H1 (cell line): ENCODE measurements at regions not wholly inside any gene's neighbourhood (a gene's known extent, or its start where the extent isn't known, plus 50 kb on each side); places are given as distances from the start of the nearest gene placed in this dataset.

Experiments
- CTCF ChIA-PET: fragments of 300-600 bp; sonication (Branson Sonifier 250); formaldehyde crosslinking; loops from one replicate; lab custom pipeline; 2021; ENCODE audit not compliant: partially characterized antibody; lab: Charles Lee
- POLR2A ChIA-PET: fragments of 300-600 bp; sonication (Branson Sonifier 250); formaldehyde crosslinking; loops from one replicate; lab custom pipeline; 2021; ENCODE audit warnings: inconsistent platforms; ENCODE audit not compliant: partially characterized antibody; lab: Charles Lee
- DNase-seq, 2 experiments: peaks; one replicate each; pipeline versions ENCODE4 v3.0.0 to v3.0.0-alpha.2; 2010 to 2022; ENCODE audit warnings: low spot score in 2 of 2, low read depth in 1 of 2, mixed read lengths in 1 of 2
- FAIRE-seq: peaks from 2 replicates; lab custom pipeline; 2011; peaks lifted over from hg19 to GRCh38; lab: Jason Lieb, UNC
- H2AFZ ChIP-seq: 2 replicates; pipeline ENCODE4 v1.8.1; 2012; ENCODE audit warnings: low read length, inconsistent platforms
- H2AK5ac ChIP-seq: 2 replicates; pipeline ENCODE4 v1.6.1; 2013; ENCODE audit warnings: low read depth, low read length
- H2BK120ac ChIP-seq: replicated peaks from 2 replicates; pipeline ENCODE3; 2013; ENCODE audit warnings: low read depth, low read length, inconsistent platforms
- H2BK12ac ChIP-seq: 2 replicates; pipeline ENCODE4 v1.6.1; 2013; ENCODE audit warnings: low read depth, low read length
- H2BK15ac ChIP-seq: 2 replicates; pipeline ENCODE4 v1.6.1; 2013; ENCODE audit warnings: low read length
- H2BK20ac ChIP-seq: 2 replicates; pipeline ENCODE4 v1.6.1; 2013; ENCODE audit warnings: low read length
- H2BK5ac ChIP-seq: 2 replicates; pipeline ENCODE4 v1.6.1; 2013; ENCODE audit warnings: low read depth, low read length
- H3K14ac ChIP-seq: 2 replicates; pipeline ENCODE4 v1.6.1; 2013; ENCODE audit warnings: inconsistent platforms; ENCODE audit not compliant: insufficient read length
- H3K18ac ChIP-seq: 2 replicates; pipeline ENCODE4 v1.6.1; 2013; ENCODE audit warnings: low read length; ENCODE audit errors: extremely low read depth
- H3K23ac ChIP-seq: 2 replicates; pipeline ENCODE4 v1.6.1; 2013; ENCODE audit warnings: inconsistent platforms; ENCODE audit not compliant: insufficient read length
- H3K23me2 ChIP-seq: 2 replicates; pipeline ENCODE4 v1.6.1; 2013; ENCODE audit warnings: low read depth, low read length
- H3K27ac ChIP-seq: 2 replicates; pipeline ENCODE4 v1.6.1; 2011; ENCODE audit warnings: low read depth, low read length, inconsistent platforms
- H3K27me3 ChIP-seq, 4 experiments: replicated peaks in 1 of 4; 1 replicate in 1 of 4; 2 replicates in 3 of 4; pipeline versions ENCODE4 v1.6.1 to v1.8.1; 2011 to 2013; ENCODE audit warnings: low read length in 3 of 4, mild to moderate bottlenecking in 3 of 4, inconsistent platforms in 2 of 4, mixed read lengths in 2 of 4, moderate library complexity in 1 of 4; ENCODE audit not compliant: control insufficient read depth in 3 of 4, insufficient read depth in 3 of 4; ENCODE audit errors: extremely low read depth in 1 of 4
- H3K36me3 ChIP-seq, 4 experiments: 2 replicates each; pipeline versions ENCODE4 v1.6.1 to v1.8.1; 2011 to 2013; ENCODE audit warnings: mild to moderate bottlenecking in 4 of 4, low read length in 3 of 4, moderate library complexity in 2 of 4, control low read depth in 1 of 4, inconsistent platforms in 1 of 4; ENCODE audit not compliant: insufficient read depth in 4 of 4, control insufficient read depth in 2 of 4
- H3K4ac ChIP-seq: replicated peaks from 2 replicates; pipeline ENCODE3; 2013; ENCODE audit warnings: low read length, low read depth, mixed read lengths, inconsistent platforms; ENCODE audit not compliant: insufficient read length
- H3K4me1 ChIP-seq, 4 experiments: replicated peaks in 1 of 4; 1 replicate in 1 of 4; 2 replicates in 3 of 4; pipeline versions ENCODE4 v1.6.1 to v1.8.1; 2011 to 2013; ENCODE audit warnings: low read length in 3 of 4, inconsistent platforms in 2 of 4, mixed read lengths in 1 of 4; ENCODE audit not compliant: insufficient read depth in 4 of 4, control insufficient read depth in 3 of 4
- H3K4me2 ChIP-seq, 2 experiments: 2 replicates each; pipeline versions ENCODE4 v1.6.1 to v1.8.1; 2011 to 2013; ENCODE audit warnings: low read depth in 2 of 2, low read length in 2 of 2, control low read depth in 1 of 2, inconsistent platforms in 1 of 2, mild to moderate bottlenecking in 1 of 2; ENCODE audit not compliant: insufficient read depth in 1 of 2
- H3K4me3 ChIP-seq, 4 experiments: fragments of 200-600, 300-600 bp in 1 of 4; sonication (generic), shearing (Covaris generic), sonication (Bioruptor Twin) in 1 of 4; 2 replicates each; pipeline versions ENCODE4 v1.5.1 to v1.8.1; 2011 to 2016; ENCODE audit warnings: low read length in 4 of 4, low read depth in 3 of 4, control low read depth in 2 of 4, inconsistent platforms in 2 of 4, mild to moderate bottlenecking in 2 of 4, mixed read lengths in 1 of 4, moderate library complexity in 1 of 4; ENCODE audit not compliant: insufficient read depth in 2 of 4; ENCODE audit errors: extremely low read depth in 1 of 4
- H3K56ac ChIP-seq: replicated peaks from 2 replicates; pipeline ENCODE3; 2013; ENCODE audit warnings: low read depth, mild to moderate bottlenecking, mixed read lengths, low read length, inconsistent platforms; ENCODE audit not compliant: insufficient read length
- H3K79me1 ChIP-seq: 2 replicates; pipeline ENCODE4 v1.6.1; 2013; ENCODE audit warnings: low read depth, low read length, control low read depth
- H3K79me2 ChIP-seq, 2 experiments: 2 replicates each; pipeline versions ENCODE4 v1.6.1 to v1.8.1; 2012 to 2013; ENCODE audit warnings: low read length in 2 of 2, mild to moderate bottlenecking in 2 of 2, inconsistent platforms in 1 of 2; ENCODE audit not compliant: insufficient read depth in 2 of 2, control insufficient read depth in 1 of 2
- H3K9ac ChIP-seq, 4 experiments: replicated peaks in 1 of 4; 1 replicate in 1 of 4; 2 replicates in 3 of 4; pipeline versions ENCODE4 v1.6.1 to v1.8.1; 2011 to 2013; ENCODE audit warnings: low read depth in 3 of 4, low read length in 3 of 4, control low read depth in 2 of 4, mild to moderate bottlenecking in 2 of 4, moderate library complexity in 2 of 4, inconsistent platforms in 1 of 4; ENCODE audit errors: extremely low read depth in 1 of 4
- H3K9me3 ChIP-seq, 2 experiments: 2 replicates each; pipeline versions ENCODE4 v1.6.1 to v1.8.1; 2012 to 2013; ENCODE audit warnings: mild to moderate bottlenecking in 2 of 2, moderate library complexity in 2 of 2, control low read depth in 1 of 2, inconsistent platforms in 1 of 2, low read depth in 1 of 2, low read length in 1 of 2, mixed read lengths in 1 of 2; ENCODE audit not compliant: insufficient read depth in 2 of 2
- H4K20me1 ChIP-seq, 2 experiments: replicated peaks in 1 of 2; 2 replicates each; pipeline versions ENCODE3 to v1.8.1; 2011 to 2013; ENCODE audit warnings: inconsistent platforms in 2 of 2, low read length in 2 of 2, mild to moderate bottlenecking in 1 of 2; ENCODE audit not compliant: insufficient read depth in 2 of 2, control insufficient read depth in 1 of 2
- H4K5ac ChIP-seq: 2 replicates; pipeline ENCODE4 v1.6.1; 2013; ENCODE audit warnings: low read length, low read depth, mixed read lengths, inconsistent platforms; ENCODE audit not compliant: insufficient read length
- H4K8ac ChIP-seq: 2 replicates; pipeline ENCODE4 v1.8.0; 2013; ENCODE audit warnings: mild to moderate bottlenecking, moderate library complexity, low read length, inconsistent platforms; ENCODE audit not compliant: insufficient read depth; ENCODE audit errors: extremely low read depth
- H4K91ac ChIP-seq: replicated peaks from 2 replicates; pipeline ENCODE3; 2013; ENCODE audit warnings: low read length, mixed read lengths, inconsistent platforms; ENCODE audit not compliant: insufficient read length
- CBX5 ChIP-seq: fragments of 300-800, 300-1000 bp; sonication (generic); IDR thresholded peaks from 2 replicates; pipeline ENCODE4 v1.7.1; 2016; ENCODE audit warnings: antibody characterized with exemption, low read length, low read depth
- CTCF ChIP-seq, 3 experiments: IDR thresholded peaks; 1 replicate in 2 of 3; 2 replicates in 1 of 3; pipeline versions ENCODE4 v1.5.1 to v1.6.1; 2011; ENCODE audit warnings: low read length in 3 of 3, mild to moderate bottlenecking in 3 of 3, inconsistent platforms in 2 of 3, low read depth in 1 of 3, moderate library complexity in 1 of 3; ENCODE audit not compliant: insufficient read depth in 1 of 3; ENCODE audit errors: control extremely low read depth in 1 of 3
- EGR1 ChIP-seq: IDR thresholded peaks from 2 replicates; pipeline ENCODE4 v1.6.1; 2011; ENCODE audit warnings: low read depth, low read length, borderline replicate concordance
- POU5F1 ChIP-seq: IDR thresholded peaks from 2 replicates; pipeline ENCODE4 v1.6.1; 2011; ENCODE audit warnings: low read depth, mild to moderate bottlenecking, low read length, moderate library complexity
- SP1 ChIP-seq: IDR thresholded peaks from 2 replicates; pipeline ENCODE4 v1.6.1; 2011; ENCODE audit warnings: low read depth, low read length
- ZNF274 ChIP-seq: IDR thresholded peaks from 2 replicates; pipeline ENCODE4 v1.7.0; 2012; ENCODE audit warnings: low read length, borderline replicate concordance; ENCODE audit errors: extremely low read depth
- WGBS, 2 experiments: shearing (Covaris generic) in 1 of 2; methylation state at CpG; one replicate each; pipeline versions ENCODE4 v1.1.6 to v1.1.7; 2013 to 2015; ENCODE audit warnings: low lambda C conversion rate in 2 of 2, mixed read lengths in 2 of 2, inconsistent platforms in 1 of 2, low coverage in 1 of 2, missing lambda C conversion rate in 1 of 2; ENCODE audit not compliant: insufficient replicate concordance in 2 of 2, insufficient coverage in 1 of 2, insufficient read length in 1 of 2; ENCODE audit errors: extremely low coverage in 1 of 2, missing lambda C conversion rate in 1 of 2; 5-methylcytosine and 5-hydroxymethylcytosine counted together
- TF ChIP-seq, protein P1 (sequence below): IDR thresholded peaks from 2 replicates; pipeline ENCODE4 v1.6.1; 2011; ENCODE audit warnings: low read depth, mild to moderate bottlenecking, low read length; ENCODE audit not compliant: insufficient read depth

GRCh38 chr21:35587841-35588380, 472.4 kb downstream of the SETD4 start:
- POLR2A ChIA-PET, result no interaction called here
- no peak overlapping the region for H2BK12ac ChIP-seq
- no peak overlapping the region for H2BK5ac ChIP-seq
- H2AK5ac ChIP-seq, result no peak overlapping the region
- no peak overlapping the region for H3K23ac ChIP-seq
- H2BK120ac ChIP-seq, result no peak overlapping the region
- H2BK15ac ChIP-seq, result no peak overlapping the region
- no peak overlapping the region for H3K14ac ChIP-seq
- no peak for TF ChIP-seq CTCF (IDR thresholded peaks at IDR 0.05; ENCODE audit: control extremely low read depth in 1 of 3, insufficient read depth in 1 of 3, low read depth in 1 of 3, low read length in 3 of 3)
- TF ChIP-seq SP1, result no peak
- TF ChIP-seq, protein P1, sequence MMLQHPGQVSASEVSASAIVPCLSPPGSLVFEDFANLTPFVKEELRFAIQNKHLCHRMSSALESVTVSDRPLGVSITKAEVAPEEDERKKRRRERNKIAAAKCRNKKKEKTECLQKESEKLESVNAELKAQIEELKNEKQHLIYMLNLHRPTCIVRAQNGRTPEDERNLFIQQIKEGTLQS, result no peak
- no peak for TF ChIP-seq POU5F1
- TF ChIP-seq EGR1, result no peak
- TF ChIP-seq ZNF274, result no peak
- TF ChIP-seq CBX5, result no peak
- no peak overlapping the region for H2BK20ac ChIP-seq
- H3K36me3 ChIP-seq, result no peaks in the 10 kb centered on the region
- no peak overlapping the region for H3K9ac ChIP-seq
- no peak overlapping the region for H3K27ac ChIP-seq
- H3K18ac ChIP-seq, result no peak overlapping the region
- no peaks in the 10 kb centered on the region for H3K23me2 ChIP-seq
- no peak for DNase-seq
- H2AFZ ChIP-seq, result no peak overlapping the region
- no peak overlapping the region for H3K4me3 ChIP-seq
- no peak overlapping the region for H3K4ac ChIP-seq
- H3K9me3 ChIP-seq, result 0 out of 4 replicates have a peak, but pooled peaks cover 0 to 3% of the 10 kb centered on the region in 2 experiments
- no peak overlapping the region for H3K4me2 ChIP-seq
- H4K91ac ChIP-seq, result no peak overlapping the region
- H3K4me1 ChIP-seq, result peaks cover 0 to 6% (median 2%) of the 10 kb centered on the region in 4 experiments; a peak in 4 of 7 replicates
- H4K8ac ChIP-seq, result no peak overlapping the region
- H3K27me3 ChIP-seq, result no peaks in the 10 kb centered on the region
- no peaks in the 10 kb centered on the region for H3K79me1 ChIP-seq
- H4K5ac ChIP-seq, result no peak overlapping the region
- 93% methylated on average over 8 of the region's 8 CpGs; no CpG with 5 or more reads in 1 of the 2 experiments for WGBS, 2 experiments
- H3K56ac ChIP-seq, result no peak overlapping the region
- no peaks in the 10 kb centered on the region for H4K20me1 ChIP-seq
- CTCF ChIA-PET, result no interaction called here
- H3K79me2 ChIP-seq, result no peaks in the 10 kb centered on the region
- FAIRE-seq, result no peak
